Fibroblast of lung (primary cell): ENCODE measurements at regions not wholly inside any gene's neighbourhood (a gene's known extent, or its start where the extent isn't known, plus 50 kb on each side); places are given as distances from the start of the nearest gene placed in this dataset.

Source experiments
- DNase-seq, 2 donors: peaks; one replicate each; pipeline versions ENCODE4 v3.0.0 to v3.0.0-alpha.2; 2010; ENCODE audit warnings: low read depth in 2 of 2
- H2AFZ ChIP-seq: 2 replicates; pipeline ENCODE4 v1.5.1; 2012; ENCODE audit warnings: low read length, control low read depth, inconsistent platforms
- H3K27ac ChIP-seq: 2 replicates; pipeline ENCODE4 v1.5.1; 2011; ENCODE audit warnings: low read length, control low read depth; ENCODE audit not compliant: insufficient read depth
- H3K27me3 ChIP-seq: 2 replicates; pipeline ENCODE4 v1.5.1; 2011; ENCODE audit warnings: mild to moderate bottlenecking, low read length; ENCODE audit not compliant: control insufficient read depth, insufficient read depth
- H3K36me3 ChIP-seq: 2 replicates; pipeline ENCODE4 v1.5.1; 2011; ENCODE audit warnings: low read length; ENCODE audit not compliant: control insufficient read depth, insufficient read depth
- H3K4me1 ChIP-seq: 2 replicates; pipeline ENCODE4 v1.5.1; 2011; ENCODE audit warnings: low read length; ENCODE audit not compliant: control insufficient read depth, insufficient read depth; ENCODE audit errors: extremely low read depth
- H3K4me2 ChIP-seq: 2 replicates; pipeline ENCODE4 v1.5.1; 2011; ENCODE audit warnings: low read length, control low read depth; ENCODE audit not compliant: insufficient read depth; ENCODE audit errors: extremely low read depth
- H3K4me3 ChIP-seq, 4 experiments: fragments of 200-600 bp in 1 of 4; sonication (generic) in 1 of 4; replicated peaks in 1 of 4; 2 replicates each; pipeline ENCODE4 v1.5.1; 2011 to 2016; ENCODE audit warnings: low read length in 4 of 4, low read depth in 3 of 4, mild to moderate bottlenecking in 3 of 4, control low read depth in 2 of 4, inconsistent platforms in 1 of 4, mixed read lengths in 1 of 4; ENCODE audit not compliant: insufficient read depth in 1 of 4; ENCODE audit errors: control extremely low read depth in 1 of 4
- H3K79me2 ChIP-seq: 2 replicates; pipeline ENCODE4 v1.5.1; 2012; ENCODE audit warnings: mild to moderate bottlenecking, low read length, inconsistent platforms; ENCODE audit not compliant: control insufficient read depth, insufficient read depth
- H3K9ac ChIP-seq: 2 replicates; pipeline ENCODE4 v1.5.1; 2011; ENCODE audit warnings: mild to moderate bottlenecking, low read length, control low read depth; ENCODE audit not compliant: insufficient read depth
- H3K9me3 ChIP-seq: 2 replicates; pipeline ENCODE4 v1.5.1; 2012; ENCODE audit warnings: low read depth, low read length; ENCODE audit not compliant: control insufficient read depth, insufficient read depth
- H4K20me1 ChIP-seq: 2 replicates; pipeline ENCODE4 v1.5.1; 2011; ENCODE audit warnings: low read length; ENCODE audit not compliant: control insufficient read depth, insufficient read depth; ENCODE audit errors: extremely low read depth
- CTCF ChIP-seq, 2 donors: IDR thresholded peaks in 1 of 2; conservative IDR thresholded peaks in 1 of 2; 1 replicate in 1 of 2; 2 replicates in 1 of 2; pipeline ENCODE4 v1.5.1; 2011 to 2012; ENCODE audit warnings: low read length in 2 of 2, control low read depth in 1 of 2, inconsistent platforms in 1 of 2, low read depth in 1 of 2, mild to moderate bottlenecking in 1 of 2
- EZH2 ChIP-seq: IDR thresholded peaks from 2 replicates; pipeline ENCODE4 v1.5.1; 2012; ENCODE audit warnings: low read length, control low read depth, mild to moderate bottlenecking; ENCODE audit errors: missing control alignments

- no peaks in the 10 kb centered on the region for H3K36me3 ChIP-seq
- H3K9ac ChIP-seq: no peak overlapping the region
- H3K9me3 ChIP-seq: no peaks in the 10 kb centered on the region
- DNase-seq: no peak
- no peak overlapping the region for H3K4me2 ChIP-seq
- H3K4me1 ChIP-seq: no peaks in the 10 kb centered on the region
- no peak overlapping the region for H2AFZ ChIP-seq
- H3K27ac ChIP-seq: no peak overlapping the region
- no peaks in the 10 kb centered on the region for H4K20me1 ChIP-seq
- no peak overlapping the region for H3K4me3 ChIP-seq
- TF ChIP-seq CTCF (conservative IDR thresholded peaks at IDR 0.05 in 1 of 2, IDR thresholded peaks at IDR 0.05 in 1 of 2; ENCODE audit: low read depth in 1 of 2, low read length in 2 of 2) (no peak), EZH2 (no peak)
- no peaks in the 10 kb centered on the region for H3K27me3 ChIP-seq
- H3K79me2 ChIP-seq: no peaks in the 10 kb centered on the region
These were observed 1131.9 kb upstream of the CELF2 start for GRCh38 chr10:9885761-9886160.

GRCh38 chr10:9886772-9887171, 1130.9 kb upstream of the CELF2 start:
- no peak overlapping the region for H3K9ac ChIP-seq
- TF ChIP-seq EZH2 (no peak), CTCF (conservative IDR thresholded peaks at IDR 0.05 in 1 of 2, IDR thresholded peaks at IDR 0.05 in 1 of 2; ENCODE audit: low read depth in 1 of 2, low read length in 2 of 2) (no peak)
- no peaks in the 10 kb centered on the region for H4K20me1 ChIP-seq
- no peak overlapping the region for H3K27ac ChIP-seq
- H3K27me3 ChIP-seq: no peaks in the 10 kb centered on the region
- H3K4me2 ChIP-seq: no peak overlapping the region
- no peak overlapping the region for H2AFZ ChIP-seq
- no peak for DNase-seq
- H3K36me3 ChIP-seq: no peaks in the 10 kb centered on the region
- no peak overlapping the region for H3K4me3 ChIP-seq
- no peaks in the 10 kb centered on the region for H3K79me2 ChIP-seq
- no peaks in the 10 kb centered on the region for H3K4me1 ChIP-seq
- no peaks in the 10 kb centered on the region for H3K9me3 ChIP-seq

GRCh38 chr10:9895453-9895852, 1122.2 kb upstream of the CELF2 start:
- H3K27me3 ChIP-seq: no peaks in the 10 kb centered on the region
- H4K20me1 ChIP-seq: no peaks in the 10 kb centered on the region
- DNase-seq: no peak
- no peaks in the 10 kb centered on the region for H3K79me2 ChIP-seq
- no peak overlapping the region for H3K27ac ChIP-seq
- no peak overlapping the region for H3K4me2 ChIP-seq
- TF ChIP-seq CTCF (conservative IDR thresholded peaks at IDR 0.05 in 1 of 2, IDR thresholded peaks at IDR 0.05 in 1 of 2; ENCODE audit: low read depth in 1 of 2, low read length in 2 of 2) (no peak), EZH2 (no peak)
- no peaks in the 10 kb centered on the region for H3K4me1 ChIP-seq
- H3K4me3 ChIP-seq: no peak overlapping the region
- no peak overlapping the region for H3K9ac ChIP-seq
- H2AFZ ChIP-seq: no peak overlapping the region
- no peaks in the 10 kb centered on the region for H3K36me3 ChIP-seq
- no peaks in the 10 kb centered on the region for H3K9me3 ChIP-seq
